ENCODE measurements at regions not wholly inside any gene's neighbourhood (a gene's known extent, or its start where the extent isn't known, plus 50 kb on each side); places are given as distances from the start of the nearest gene placed in this dataset.

DNA sequence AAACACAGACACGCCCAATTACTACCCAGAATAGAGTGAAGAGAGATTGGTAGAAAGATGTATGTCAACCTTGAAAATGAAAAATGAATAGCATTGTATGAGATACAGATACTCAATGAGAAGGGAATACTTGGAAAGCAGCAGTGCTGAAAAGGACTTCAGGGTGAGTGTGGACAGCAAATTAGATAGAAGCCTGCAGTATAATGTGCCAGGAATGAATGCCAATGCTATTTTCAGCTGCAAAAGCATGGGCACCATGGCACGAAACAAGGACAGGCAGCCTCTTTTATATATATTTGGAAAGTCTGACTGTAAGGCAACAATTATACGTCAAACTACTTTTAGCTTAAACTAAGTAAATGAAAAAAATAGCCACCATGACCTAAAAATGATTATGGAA is 118.2 kb downstream of the PTCHD4 start:
- TF ChIP-seq, protein P1, sequence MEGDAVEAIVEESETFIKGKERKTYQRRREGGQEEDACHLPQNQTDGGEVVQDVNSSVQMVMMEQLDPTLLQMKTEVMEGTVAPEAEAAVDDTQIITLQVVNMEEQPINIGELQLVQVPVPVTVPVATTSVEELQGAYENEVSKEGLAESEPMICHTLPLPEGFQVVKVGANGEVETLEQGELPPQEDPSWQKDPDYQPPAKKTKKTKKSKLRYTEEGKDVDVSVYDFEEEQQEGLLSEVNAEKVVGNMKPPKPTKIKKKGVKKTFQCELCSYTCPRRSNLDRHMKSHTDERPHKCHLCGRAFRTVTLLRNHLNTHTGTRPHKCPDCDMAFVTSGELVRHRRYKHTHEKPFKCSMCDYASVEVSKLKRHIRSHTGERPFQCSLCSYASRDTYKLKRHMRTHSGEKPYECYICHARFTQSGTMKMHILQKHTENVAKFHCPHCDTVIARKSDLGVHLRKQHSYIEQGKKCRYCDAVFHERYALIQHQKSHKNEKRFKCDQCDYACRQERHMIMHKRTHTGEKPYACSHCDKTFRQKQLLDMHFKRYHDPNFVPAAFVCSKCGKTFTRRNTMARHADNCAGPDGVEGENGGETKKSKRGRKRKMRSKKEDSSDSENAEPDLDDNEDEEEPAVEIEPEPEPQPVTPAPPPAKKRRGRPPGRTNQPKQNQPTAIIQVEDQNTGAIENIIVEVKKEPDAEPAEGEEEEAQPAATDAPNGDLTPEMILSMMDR (IDR thresholded peaks at IDR 0.05; ENCODE audit: poor library complexity), result no peak
- TF ChIP-seq EZH2 (IDR thresholded peaks at IDR 0.05; ENCODE audit: borderline replicate concordance) (no peak), EZH2phosphoT487 (IDR thresholded peaks at IDR 0.05; ENCODE audit: low read depth, severe bottlenecking, unreplicated experiment) (no peak)

Measured in hepatocyte (in vitro differentiated cells).